ENCODE measurements at regions not wholly inside any gene's neighbourhood (a gene's known extent, or its start where the extent isn't known, plus 50 kb on each side); places are given as distances from the start of the nearest gene placed in this dataset.
"Not testable (repeated sequence)": the region's sequence is repeated elsewhere in the genome, so short reads cannot be mapped to it uniquely, and the experiment has no call there.

DNA sequence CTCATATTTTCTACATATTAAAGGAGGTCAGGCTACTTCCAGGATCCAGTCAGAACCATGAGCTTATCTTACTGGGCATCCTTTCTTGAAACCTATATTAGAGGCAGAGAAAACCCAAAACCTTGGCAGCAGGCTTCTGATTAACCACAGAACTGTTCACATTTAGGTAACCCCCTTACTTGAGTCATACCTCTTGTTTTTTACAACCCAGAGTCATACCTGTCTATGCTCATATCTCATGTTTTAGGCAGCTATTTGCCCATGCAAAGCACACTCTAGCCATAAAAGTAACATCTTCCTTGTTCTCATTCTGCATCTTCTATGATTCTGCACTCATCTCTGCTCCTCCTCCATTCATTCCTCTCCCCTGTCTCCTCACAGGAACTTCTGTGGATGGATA, 138.0 kb upstream of the SMIM31 start:
- FAIRE-seq: no peak

DNA sequence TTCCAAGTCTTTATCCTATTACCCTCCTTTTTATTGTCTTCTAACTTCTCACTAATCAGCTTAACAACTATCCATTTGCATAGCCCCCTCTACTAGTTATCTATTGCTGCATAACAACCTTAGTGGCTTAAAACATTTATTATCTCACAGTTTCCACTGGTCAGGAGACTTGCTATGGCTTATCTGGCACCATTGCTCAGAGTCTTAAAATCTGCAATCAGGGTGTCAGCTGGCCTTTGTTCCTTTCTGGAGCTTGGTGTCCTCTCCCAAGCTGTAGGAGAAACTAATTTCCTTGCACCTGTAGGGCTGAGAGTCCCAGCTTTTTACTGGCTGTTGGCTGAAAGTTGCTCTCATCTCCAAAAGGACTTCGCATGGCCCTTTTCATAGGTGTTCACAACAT, 137.0 kb upstream of the SMIM31 start:
- FAIRE-seq: no peak

DNA sequence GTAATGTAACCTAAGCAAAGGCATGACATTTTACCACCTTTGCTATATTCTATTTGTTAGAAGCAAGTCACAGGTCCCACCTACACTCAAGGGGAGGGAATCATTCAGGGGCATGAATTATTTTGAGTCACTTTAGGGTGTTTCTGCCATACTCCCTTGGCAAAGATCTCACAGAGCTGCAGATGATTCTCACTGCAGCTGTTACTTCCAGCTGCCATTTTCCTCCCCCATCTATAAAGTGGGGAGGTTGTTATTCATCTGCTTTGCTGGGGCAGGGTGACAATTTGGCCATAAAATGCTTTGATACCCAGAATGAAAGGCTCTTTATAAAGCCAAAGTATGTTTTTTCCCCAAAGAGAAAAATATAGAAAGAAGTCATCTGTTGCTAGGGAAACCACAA, 136.5 kb upstream of the SMIM31 start:
- no peak for FAIRE-seq

DNA sequence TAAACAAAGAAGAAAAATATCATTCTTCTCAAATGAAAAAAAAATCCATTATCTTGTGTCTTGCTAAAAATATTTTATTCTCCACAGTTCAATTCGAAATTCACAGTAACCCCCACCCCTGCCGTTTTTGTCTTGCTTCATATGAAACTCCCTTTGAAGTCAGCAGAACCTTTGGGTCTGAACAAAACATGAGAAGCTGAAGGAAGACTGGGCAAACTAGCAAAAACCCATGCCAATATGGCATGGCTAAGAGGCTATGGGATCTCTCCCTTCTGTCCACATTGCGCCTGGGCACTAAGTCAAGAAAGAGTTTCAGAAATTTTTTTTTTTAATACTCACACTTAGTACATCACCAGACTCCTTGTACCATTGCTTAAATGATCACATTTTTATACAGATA, 136.0 kb upstream of the SMIM31 start:
- FAIRE-seq: no peak

DNA sequence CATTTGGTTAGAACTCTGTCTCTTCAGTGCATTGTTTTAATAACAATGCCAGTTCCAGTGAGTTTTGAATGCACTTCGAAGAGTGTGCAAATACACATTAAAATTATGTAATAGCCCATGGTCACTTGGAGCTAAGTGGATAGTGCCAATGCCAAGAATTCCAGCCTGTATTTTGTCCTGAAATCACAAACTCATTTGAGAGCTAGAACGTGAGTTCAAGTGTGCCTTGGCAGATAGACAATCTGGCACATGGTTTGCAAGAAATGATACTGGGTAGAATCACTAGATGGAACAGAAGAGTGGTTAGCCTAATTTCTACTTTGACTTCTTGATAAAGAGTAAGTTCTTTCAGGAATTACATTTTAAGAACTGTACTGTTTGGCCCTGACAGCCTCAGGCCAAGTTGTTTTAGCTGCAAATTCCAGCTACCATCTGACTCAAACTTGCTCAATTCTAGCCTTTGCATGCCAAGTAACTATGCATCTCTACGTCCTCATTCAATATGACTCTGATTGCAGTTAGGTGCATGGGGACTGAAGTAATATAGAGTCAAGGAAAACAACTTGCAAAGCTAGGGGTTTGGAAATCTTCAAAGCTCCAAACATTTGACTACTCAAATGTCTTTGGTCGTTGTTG, 131.9 kb upstream of the SMIM31 start:
- FAIRE-seq: no peak

DNA sequence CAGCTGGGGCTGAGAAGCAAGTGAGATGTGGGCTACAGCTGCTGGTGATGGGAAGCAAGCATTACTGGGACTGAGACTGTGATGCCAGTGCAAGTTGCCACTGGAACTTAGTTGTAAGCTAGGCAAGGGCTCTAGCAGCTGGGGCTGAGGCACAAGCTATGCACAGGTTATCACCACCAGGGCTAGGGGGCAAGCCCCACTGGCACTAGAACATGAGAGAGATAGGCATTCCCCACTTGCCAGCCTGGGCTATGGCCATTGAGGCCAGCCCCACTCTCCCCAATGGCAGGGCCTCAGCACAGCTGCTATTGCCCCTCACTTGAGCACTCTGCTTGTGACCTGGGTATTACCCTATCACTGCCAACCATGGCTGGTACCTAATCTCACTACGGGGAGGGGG, 130.8 kb upstream of the SMIM31 start:
- no peak for FAIRE-seq

DNA sequence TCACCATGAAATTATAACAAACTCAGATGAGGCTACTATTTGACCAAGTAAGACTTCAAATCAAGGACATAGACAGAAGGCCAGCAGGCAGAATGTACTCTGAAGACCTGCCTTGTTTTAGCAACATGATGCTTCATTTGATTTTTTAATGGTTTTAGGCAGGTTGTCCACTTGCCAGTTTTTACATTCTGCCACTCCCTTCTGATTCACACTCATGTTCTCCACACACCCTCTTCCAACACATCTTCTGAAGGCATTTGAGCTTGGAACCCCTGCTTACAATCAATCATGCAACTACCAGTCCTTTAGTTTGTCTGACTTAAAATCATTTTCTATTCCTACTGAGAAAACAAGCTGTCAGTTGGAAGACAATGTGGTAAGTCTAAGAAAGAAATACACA, 114.9 kb upstream of the SMIM31 start:
- no peak for FAIRE-seq

DNA sequence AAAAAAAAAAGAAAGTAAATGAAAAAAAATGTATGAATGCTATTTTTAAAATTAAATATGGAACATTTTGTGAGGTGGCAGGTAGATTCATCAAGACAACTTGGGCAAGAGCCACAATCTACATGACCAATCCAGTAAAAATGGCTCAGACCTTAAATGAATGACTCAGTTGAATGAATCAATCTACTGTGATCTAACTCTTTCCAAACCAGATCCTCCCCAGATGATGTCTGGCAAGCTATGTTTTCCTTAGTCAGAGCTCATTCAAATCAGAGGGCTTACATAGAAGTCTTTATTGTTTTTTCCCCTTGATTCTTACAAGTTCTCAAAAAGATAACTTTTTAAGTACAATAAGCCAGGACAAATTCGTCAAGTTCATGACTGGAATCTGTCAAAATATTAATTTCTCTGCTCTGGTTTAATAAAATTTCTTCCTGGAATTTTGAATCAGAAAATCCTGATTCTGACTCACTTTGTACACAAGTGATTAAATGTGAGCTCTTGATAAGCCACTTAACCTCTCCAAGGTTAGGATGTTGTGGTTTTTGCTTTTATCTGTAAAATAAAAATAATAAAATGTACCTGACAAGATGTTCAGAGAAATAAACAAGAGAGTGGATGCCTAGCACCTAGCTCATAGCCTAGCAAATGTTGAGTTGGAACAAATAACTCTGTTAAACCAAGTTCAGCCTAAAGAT, 105.6 kb upstream of the SMIM31 start:
- no peak for FAIRE-seq

DNA sequence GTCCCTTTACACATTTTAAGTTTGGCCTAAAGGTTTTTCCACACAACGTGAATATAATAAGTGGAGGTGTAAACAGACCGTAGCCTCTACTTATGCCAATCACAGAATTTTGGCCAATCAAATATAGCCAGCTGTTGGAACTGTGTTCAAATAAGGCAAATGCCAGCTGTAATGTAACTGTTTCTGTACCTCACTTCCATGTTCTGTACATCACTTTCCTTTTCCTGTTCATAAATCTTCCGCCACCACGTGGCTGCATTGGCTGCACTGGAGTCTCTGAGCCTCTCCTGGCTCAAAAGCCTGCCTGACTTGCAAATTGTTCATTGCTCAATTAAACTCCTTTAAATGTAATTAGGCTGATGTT, 105.1 kb upstream of the SMIM31 start:
- no peak for FAIRE-seq

DNA sequence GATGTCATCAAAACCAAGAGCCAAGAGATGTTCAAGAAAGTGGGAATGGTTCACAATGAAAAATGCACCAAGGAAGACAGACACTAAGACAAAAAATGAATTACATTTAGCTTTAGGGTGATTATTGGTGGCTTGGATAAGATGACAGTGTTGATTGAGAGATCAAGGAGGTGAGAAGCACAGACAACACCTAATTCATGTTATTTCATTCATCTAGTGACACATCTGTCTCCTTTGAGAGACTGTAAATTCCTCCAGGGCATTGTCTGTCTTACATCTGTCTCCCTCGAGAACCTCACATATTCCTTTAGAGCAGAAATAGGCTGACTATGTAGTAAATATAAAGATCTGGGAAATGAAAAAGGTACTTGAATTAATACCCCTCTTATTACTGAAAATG, 94.2 kb upstream of the SMIM31 start:
- no peak for FAIRE-seq

DNA sequence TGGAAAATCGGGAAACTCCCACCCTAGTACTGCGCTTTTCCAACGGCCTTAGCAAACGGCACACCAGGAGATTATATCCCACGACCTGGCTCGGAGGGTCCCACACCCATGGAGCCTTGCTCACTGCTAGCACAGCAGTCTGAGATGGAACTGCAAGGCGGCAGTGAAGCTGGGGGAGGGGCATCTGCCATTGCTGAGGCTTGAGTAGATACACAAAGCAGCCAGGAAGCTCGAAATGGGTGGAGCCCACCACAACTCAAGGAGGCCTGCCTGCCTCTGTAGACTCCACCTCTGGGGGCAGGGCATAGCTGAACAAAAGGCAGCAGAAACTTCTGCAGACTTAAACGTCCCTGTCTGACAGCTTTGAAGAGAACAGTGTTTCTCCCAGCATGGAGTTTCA, 77.8 kb upstream of the SMIM31 start:
- FAIRE-seq: not testable (repeated sequence)

DNA sequence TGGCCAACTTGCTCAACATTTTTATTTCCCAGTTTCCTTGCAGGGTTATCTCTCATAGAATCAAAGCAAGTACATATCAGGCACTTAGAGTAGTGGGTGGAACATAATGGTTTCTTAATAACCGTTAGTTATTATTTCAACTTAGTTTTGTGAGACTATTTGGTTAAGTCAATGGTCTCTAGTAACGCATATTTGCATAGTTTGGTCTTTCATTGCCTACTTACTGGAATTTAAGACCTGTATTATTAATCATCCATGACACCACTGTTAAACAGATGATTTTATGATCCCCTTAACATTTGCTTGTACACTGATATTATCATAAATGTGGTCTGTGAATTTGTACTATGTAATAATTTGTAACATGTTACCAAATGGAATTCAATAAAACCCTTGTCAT, 70.9 kb upstream of the SMIM31 start:
- no peak for FAIRE-seq

DNA sequence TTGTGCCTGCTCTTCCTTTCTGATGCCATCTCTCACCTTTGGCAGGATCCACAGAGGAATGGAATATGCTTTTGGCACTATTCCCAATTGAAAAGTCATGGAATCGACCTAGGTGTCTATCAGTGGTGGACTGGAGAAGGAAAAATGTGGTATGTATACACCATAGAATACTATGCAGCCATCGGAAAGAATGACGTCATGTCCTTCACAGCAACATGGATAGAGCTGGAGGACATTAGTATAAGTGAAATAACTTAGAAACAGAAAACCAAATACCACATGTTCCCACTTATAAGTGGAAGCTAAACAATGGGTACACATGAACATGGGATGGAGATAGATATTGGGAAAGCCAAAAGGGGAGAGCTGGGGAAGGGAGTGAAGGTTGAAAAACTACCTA, 58.3 kb upstream of the SMIM31 start:
- FAIRE-seq: no peak

DNA sequence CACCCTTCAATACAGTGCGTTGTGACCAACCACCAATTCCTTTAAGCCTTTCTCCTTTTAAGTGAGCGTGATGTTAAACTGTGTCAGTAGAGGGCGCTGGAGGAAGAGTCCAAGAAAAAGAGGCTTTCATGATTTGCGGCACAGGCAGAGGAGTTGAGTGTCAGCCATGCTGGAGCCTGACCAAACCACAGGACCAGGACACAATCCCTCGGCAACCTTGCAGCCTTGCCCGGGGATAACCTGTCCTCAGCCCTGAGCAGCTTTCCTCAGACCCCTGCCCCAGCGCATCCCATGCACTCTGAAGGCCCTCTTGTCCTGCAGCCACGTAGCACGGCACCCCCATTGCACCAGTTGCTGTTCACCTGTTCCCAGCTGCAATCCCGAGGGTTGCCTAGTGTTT, 53.5 kb upstream of the SMIM31 start:
- FAIRE-seq: no peak

DNA sequence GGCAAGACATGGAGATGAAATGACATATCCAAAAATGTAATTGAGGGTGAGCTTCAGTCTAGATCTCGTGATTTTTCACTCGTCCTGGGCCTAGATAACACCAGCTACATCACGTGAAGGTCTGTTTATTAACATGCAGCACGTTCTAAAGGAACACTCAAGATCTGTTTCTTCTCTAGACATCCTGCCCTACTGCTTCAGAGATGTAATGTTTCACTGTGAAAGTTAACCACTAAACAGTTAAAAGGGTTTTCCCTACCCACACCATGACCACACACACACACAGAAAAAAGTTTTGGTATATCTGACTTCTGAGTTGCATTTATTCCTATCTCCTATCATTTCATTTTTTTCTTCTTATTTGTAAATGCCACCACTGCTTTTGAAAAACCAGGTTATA, 52.3 kb upstream of the SMIM31 start:
- FAIRE-seq: no peak
